ENCODE measurements at regions not wholly inside any gene's neighbourhood (a gene's known extent, or its start where the extent isn't known, plus 50 kb on each side); places are given as distances from the start of the nearest gene placed in this dataset.

- H3K4me1 Mint-ChIP-seq (ENCODE audit: low read depth), result no peaks in the 10 kb centered on the region
- H3K36me3 Mint-ChIP-seq (ENCODE audit: low read depth), result no peaks in the 10 kb centered on the region
- ATAC-seq (no peak), DNase-seq (no peak)
- no peak overlapping the region for H3K4me3 Mint-ChIP-seq
- no peak for TF ChIP-seq CTCF (IDR thresholded peaks at IDR 0.05)
- H3K27ac Mint-ChIP-seq, result no peak overlapping the region
- H3K9me3 Mint-ChIP-seq, result no peaks in the 10 kb centered on the region
- no peaks in the 10 kb centered on the region for H3K27me3 Mint-ChIP-seq
- intact Hi-C loops (cut with micrococcal nuclease), result no loop called here
- CTCF ChIA-PET, result interaction anchor here (1.8 kb wide), 1 partner anchor 480 kb away, joined by 6 read pairs; no protein-coding TSS in a partner anchor
- POLR2A ChIA-PET, result no interaction called here
Measured at GRCh38 chr7:16084875-16085274, 336.5 kb downstream of the CRPPA start.

GRCh38 chr7:16084370-16084769 lies 337.0 kb downstream of the CRPPA start:
- DNase-seq (no peak), ATAC-seq (no peak)
- CTCF ChIA-PET, result interaction anchor here (1.0 to 1.8 kb wide), 2 partner anchors 13 to 481 kb away, joined by 3 to 6 read pairs; no protein-coding TSS in a partner anchor
- POLR2A ChIA-PET, result no interaction called here
- H3K4me1 Mint-ChIP-seq (ENCODE audit: low read depth), result no peaks in the 10 kb centered on the region
- H3K4me3 Mint-ChIP-seq, result no peak overlapping the region
- intact Hi-C loops (cut with micrococcal nuclease), result no loop called here
- TF ChIP-seq CTCF (IDR thresholded peaks at IDR 0.05), result no peak
- H3K27ac Mint-ChIP-seq, result no peak overlapping the region
- no peaks in the 10 kb centered on the region for H3K27me3 Mint-ChIP-seq
- no peaks in the 10 kb centered on the region for H3K9me3 Mint-ChIP-seq
- H3K36me3 Mint-ChIP-seq (ENCODE audit: low read depth), result no peaks in the 10 kb centered on the region

- Mint-ChIP-seq H3K27ac (no peak overlapping the region), H3K4me3 (no peak overlapping the region), H3K27me3 (no peaks in the 10 kb centered on the region), H3K4me1 (ENCODE audit: low read depth) (no peaks in the 10 kb centered on the region), H3K36me3 (ENCODE audit: low read depth) (no peaks in the 10 kb centered on the region), H3K9me3 (no peaks in the 10 kb centered on the region)
- intact Hi-C loops (cut with micrococcal nuclease), result no loop called here
- DNase-seq, result no peak
- ChIA-PET POLR2A (no interaction called here), CTCF (interaction anchor here (1.0 to 1.8 kb wide), 2 partner anchors 13 to 481 kb away, joined by 3 to 6 read pairs; no protein-coding TSS in a partner anchor)
- ATAC-seq, result no peak
- no peak for TF ChIP-seq CTCF (IDR thresholded peaks at IDR 0.05)
Measured at GRCh38 chr7:16083931-16084330, 337.4 kb downstream of the CRPPA start.

- intact Hi-C loops (cut with micrococcal nuclease), result no loop called here
- Mint-ChIP-seq H3K9me3 (no peaks in the 10 kb centered on the region), H3K27me3 (no peaks in the 10 kb centered on the region), H3K36me3 (ENCODE audit: low read depth) (no peaks in the 10 kb centered on the region), H3K4me3 (no peak overlapping the region), H3K27ac (no peak overlapping the region), H3K4me1 (ENCODE audit: low read depth) (no peaks in the 10 kb centered on the region)
- DNase-seq (no peak), ATAC-seq (no peak)
- no peak for TF ChIP-seq CTCF (IDR thresholded peaks at IDR 0.05)
- CTCF ChIA-PET, result interaction anchor here (4.9 kb wide), 1 partner anchor 485 kb away, joined by 33 read pairs; no protein-coding TSS in a partner anchor
- POLR2A ChIA-PET, result no interaction called here
Measured at GRCh38 chr7:16080131-16080530, 341.2 kb downstream of the CRPPA start.

- no peak for TF ChIP-seq CTCF (IDR thresholded peaks at IDR 0.05)
- no peaks in the 10 kb centered on the region for H3K4me1 Mint-ChIP-seq (ENCODE audit: low read depth)
- ChIA-PET CTCF (interaction anchor here (4.9 kb wide), 1 partner anchor 486 kb away, joined by 33 read pairs; no protein-coding TSS in a partner anchor), POLR2A (no interaction called here)
- no peak overlapping the region for H3K4me3 Mint-ChIP-seq
- no peak for ATAC-seq
- intact Hi-C loops (cut with micrococcal nuclease), result loop anchor here (2.0 kb wide), 1 partner anchor 485 kb away; no protein-coding TSS in a partner anchor
- H3K27ac Mint-ChIP-seq, result no peak overlapping the region
- no peaks in the 10 kb centered on the region for H3K36me3 Mint-ChIP-seq (ENCODE audit: low read depth)
- H3K27me3 Mint-ChIP-seq, result no peaks in the 10 kb centered on the region
- no peaks in the 10 kb centered on the region for H3K9me3 Mint-ChIP-seq
- DNase-seq, result no peak
Measured at GRCh38 chr7:16079723-16080122, 341.6 kb downstream of the CRPPA start.
